GM12878 (cell line): ENCODE measurements at regions not wholly inside any gene's neighbourhood (a gene's known extent, or its start where the extent isn't known, plus 50 kb on each side); places are given as distances from the start of the nearest gene placed in this dataset.

ENCODE experiments used
- ATAC-seq: fragments of 200-7000 bp; cut with Tn5 transposase; 3 replicates; pipeline ENCODE4 v1.9.1; 2020; ENCODE audit warnings: mild to moderate bottlenecking, moderate library complexity
- BruUV-seq: library from RNA; stranded (reverse); fragments of 400-500 nt; replicated peaks from 2 replicates; lab custom pipeline; 2021; lab: Mats Ljungman, UMichigan
- CTCF ChIA-PET: fragments of 300-600 bp; sonication (Branson Sonifier 250); formaldehyde crosslinking; extraction: SDS; loops from one replicate; lab custom pipeline; 2021; ENCODE audit warnings: inconsistent platforms; lab: Yijun Ruan, JAX
- POLR2A ChIA-PET: fragments of 350-600 bp; formaldehyde crosslinking; extraction: SDS; loops from one replicate; lab custom pipeline; 2021; ENCODE audit warnings: inconsistent platforms; lab: Charles Lee
- RAD21 ChIA-PET: fragments of 300-600 bp; sonication (Branson Sonifier 250); formaldehyde crosslinking; loops from one replicate; lab custom pipeline; 2023; ENCODE audit warnings: antibody characterized with exemption; ENCODE audit not compliant: unreplicated experiment; lab: Charles Lee
- SMC1A ChIA-PET: fragments of 300-600 bp; sonication (Branson Sonifier 250); formaldehyde crosslinking; loops from one replicate; lab custom pipeline; 2023; ENCODE audit not compliant: unreplicated experiment, uncharacterized antibody; lab: Charles Lee
- DNase-seq: peaks from one replicate; pipeline ENCODE4 v3.0.0-alpha.2; 2011; ENCODE audit warnings: low read depth, low spot score
- FAIRE-seq: peaks from 3 replicates; lab custom pipeline; 2011; peaks lifted over from hg19 to GRCh38; lab: Jason Lieb, UNC
- H2AFZ ChIP-seq: 2 replicates; pipeline ENCODE4 v1.6.0; 2011; ENCODE audit warnings: low read depth, low read length, control low read depth; ENCODE audit not compliant: control insufficient read depth
- H3K27ac ChIP-seq: 2 replicates; pipeline ENCODE4 v1.5.1; 2011; ENCODE audit warnings: control low read depth; ENCODE audit not compliant: control insufficient read depth, insufficient read depth
- H3K27me3 ChIP-seq, 2 experiments: replicated peaks in 1 of 2; 2 replicates each; pipeline versions ENCODE4 v1.6.0 to v1.6.1; 2011; ENCODE audit warnings: low read length in 1 of 2; ENCODE audit not compliant: control insufficient read depth in 2 of 2, insufficient read depth in 2 of 2
- H3K36me3 ChIP-seq, 2 experiments: 2 replicates each; pipeline ENCODE4 v1.5.1; 2011; ENCODE audit warnings: low read length in 1 of 2; ENCODE audit not compliant: control insufficient read depth in 2 of 2, insufficient read depth in 2 of 2
- H3K4me1 ChIP-seq: 2 replicates; pipeline ENCODE4 v1.6.1; 2011; ENCODE audit warnings: mild to moderate bottlenecking, low read length, moderate library complexity, mixed read lengths; ENCODE audit not compliant: control insufficient read depth, insufficient read depth
- H3K4me2 ChIP-seq: 2 replicates; pipeline ENCODE4 v1.6.0; 2011; ENCODE audit warnings: control low read depth; ENCODE audit not compliant: control insufficient read depth, insufficient read depth
- H3K4me3 ChIP-seq: fragments of 200-600 bp; sonication (generic); 2 replicates; pipeline ENCODE4 v1.5.1; 2016
- H3K79me2 ChIP-seq: 2 replicates; pipeline ENCODE4 v1.6.0; 2011; ENCODE audit warnings: low read length; ENCODE audit not compliant: control insufficient read depth, insufficient read depth
- H3K9ac ChIP-seq: 2 replicates; pipeline ENCODE4 v1.8.0; 2011; ENCODE audit warnings: low read length, control low read depth, mixed read lengths; ENCODE audit not compliant: control insufficient read depth, insufficient read depth
- H3K9me3 ChIP-seq: replicated peaks from 3 replicates; pipeline ENCODE4 v1.5.1; 2011; ENCODE audit warnings: mild to moderate bottlenecking, low read length; ENCODE audit not compliant: control insufficient read depth, insufficient read depth
- H4K20me1 ChIP-seq: 2 replicates; pipeline ENCODE4 v1.6.0; 2011; ENCODE audit not compliant: control insufficient read depth, insufficient read depth
- CHD1 ChIP-seq: IDR thresholded peaks from 2 replicates; pipeline ENCODE4 v1.6.1; 2012; ENCODE audit warnings: low read depth, low read length, improper control_type of control experiment
- E2F8 ChIP-seq: fragments of 450-650 bp; IDR thresholded peaks from 2 replicates; pipeline ENCODE4 v1.6.1; 2018; ENCODE audit warnings: mild to moderate bottlenecking, low read depth, moderate library complexity; ENCODE audit not compliant: partially characterized antibody
- HCFC1 ChIP-seq: fragments of 150-350 bp; IDR thresholded peaks from 2 replicates; pipeline ENCODE4 v1.6.1; 2014; ENCODE audit warnings: low read length
- LARP7 ChIP-seq: fragments of 450-650 bp; IDR thresholded peaks from 2 replicates; pipeline ENCODE4 v1.6.1; 2017; ENCODE audit warnings: mild to moderate bottlenecking
- POLR2A ChIP-seq: IDR thresholded peaks from 2 replicates; pipeline ENCODE4 v1.6.1; 2011; ENCODE audit warnings: low read depth, mild to moderate bottlenecking, low read length
- SPI1 ChIP-seq: IDR thresholded peaks from 2 replicates; pipeline ENCODE4 v1.6.1; 2011; ENCODE audit warnings: low read depth, mild to moderate bottlenecking, low read length, moderate library complexity, borderline replicate concordance; ENCODE audit not compliant: insufficient read depth
- TCF3 ChIP-seq: IDR thresholded peaks from 2 replicates; pipeline ENCODE4 v1.6.1; 2012; ENCODE audit warnings: low read depth, mild to moderate bottlenecking, low read length, borderline replicate concordance; ENCODE audit not compliant: insufficient read depth
- WGBS: methylation state at CpG from one replicate; pipeline ENCODE4 v1.1.6; 2016; ENCODE audit warnings: low lambda C conversion rate; ENCODE audit not compliant: insufficient replicate concordance, insufficient coverage; ENCODE audit errors: missing lambda C conversion rate; 5-methylcytosine and 5-hydroxymethylcytosine counted together
- in situ Hi-C: fragments of 300-500 bp; cut with MboI; formaldehyde crosslinking; loops from 9 replicates; pipeline ENCODE4 v1.14.3; 2018; ENCODE audit warnings: mixed read lengths
- intact Hi-C: fragments of 100-400 bp; cut with micrococcal nuclease; formaldehyde crosslinking; loops from one replicate; pipeline ENCODE4 v1.14.2; 2022; ENCODE audit not compliant: unreplicated experiment

GRCh38 chrX:98398542-98398941 is 1514.8 kb downstream of the RPA4 start:
- ChIA-PET SMC1A (no interaction called here), POLR2A (no interaction called here), RAD21 (no interaction called here), CTCF (no interaction called here)
- TF ChIP-seq HCFC1, result no peak
- TF ChIP-seq E2F8, result no peak
- no peak for TF ChIP-seq LARP7
- no peak for TF ChIP-seq POLR2A
- no peak for TF ChIP-seq TCF3
- TF ChIP-seq SPI1, result no peak
- TF ChIP-seq CHD1, result no peak
- in situ Hi-C loops, result no loop called here
- Histone ChIP-seq H3K9ac (no peak overlapping the region), H3K4me2 (no peak overlapping the region), H2AFZ (no peak overlapping the region), H3K4me3 (no peak overlapping the region), H3K9me3 (no peaks in the 10 kb centered on the region), H4K20me1 (no peaks in the 10 kb centered on the region), H3K79me2 (no peaks in the 10 kb centered on the region), H3K36me3 (no peaks in the 10 kb centered on the region), H3K27ac (no peak overlapping the region), H3K27me3 (no peaks in the 10 kb centered on the region), H3K4me1 (no peaks in the 10 kb centered on the region)
- ATAC-seq (no peak), FAIRE-seq (no peak), DNase-seq (no peak)
- 0% methylated on average over 1 of the region's 1 CpG for WGBS
- BruUV-seq, result no TSS peak
- intact Hi-C loops, result no loop called here
